CD14-positive monocyte (primary cell): ENCODE measurements at regions not wholly inside any gene's neighbourhood (a gene's known extent, or its start where the extent isn't known, plus 50 kb on each side); places are given as distances from the start of the nearest gene placed in this dataset.

ENCODE experiments used
- DNase-seq, 3 donors: peaks; one replicate each; pipeline ENCODE4 v3.0.0-alpha.2; 2011 to 2022
- H2AFZ ChIP-seq: 2 replicates; pipeline ENCODE4 v1.6.0; 2012; ENCODE audit warnings: mild to moderate bottlenecking, low read depth, low read length, inconsistent platforms; ENCODE audit not compliant: insufficient read depth, poor library complexity, severe bottlenecking
- H3K27ac ChIP-seq, 2 donors: 1 replicate in 1 of 2; 2 replicates in 1 of 2; pipeline ENCODE4 v1.5.1; 2012 to 2013; ENCODE audit warnings: low read length in 2 of 2, control low read depth in 1 of 2, inconsistent platforms in 1 of 2, low read depth in 1 of 2, mild to moderate bottlenecking in 1 of 2
- H3K27me3 ChIP-seq, 2 donors: one replicate each; pipeline versions ENCODE4 v1.6.0 to v1.6.1; 2011 to 2013; ENCODE audit warnings: low read length in 2 of 2; ENCODE audit not compliant: control insufficient read depth in 2 of 2, insufficient read depth in 2 of 2
- H3K36me3 ChIP-seq, 2 donors: replicated peaks in 1 of 2; 1 replicate in 1 of 2; 2 replicates in 1 of 2; pipeline versions ENCODE4 v1.5.1 to v1.6.1; 2012 to 2013; ENCODE audit warnings: low read length in 2 of 2, control low read depth in 1 of 2, inconsistent platforms in 1 of 2, mild to moderate bottlenecking in 1 of 2; ENCODE audit not compliant: insufficient read depth in 2 of 2, control insufficient read depth in 1 of 2
- H3K4me1 ChIP-seq, 2 donors: 1 replicate in 1 of 2; 2 replicates in 1 of 2; pipeline versions ENCODE4 v1.5.1 to v1.6.1; 2012 to 2013; ENCODE audit warnings: low read length in 2 of 2, control low read depth in 1 of 2, inconsistent platforms in 1 of 2, mild to moderate bottlenecking in 1 of 2, moderate library complexity in 1 of 2; ENCODE audit not compliant: insufficient read depth in 2 of 2, control insufficient read depth in 1 of 2
- H3K4me2 ChIP-seq: replicated peaks from 2 replicates; pipeline ENCODE3; 2012; ENCODE audit warnings: low read length, moderate library complexity, mild to moderate bottlenecking; ENCODE audit not compliant: poor library complexity, severe bottlenecking; ENCODE audit errors: extremely low read depth
- H3K4me3 ChIP-seq, 3 experiments: fragments of 200-600 bp in 1 of 3; sonication (generic) in 1 of 3; replicated peaks in 1 of 3; 1 replicate in 2 of 3; 2 replicates in 1 of 3; pipeline ENCODE4 v1.5.1; 2011 to 2013; ENCODE audit warnings: low read length in 3 of 3, mild to moderate bottlenecking in 3 of 3, control low read depth in 2 of 3, low read depth in 2 of 3, inconsistent platforms in 1 of 3, moderate library complexity in 1 of 3
- H3K79me2 ChIP-seq: 2 replicates; pipeline ENCODE4 v1.6.0; 2012; ENCODE audit warnings: mild to moderate bottlenecking, control low read depth, inconsistent platforms, low read length, moderate library complexity; ENCODE audit not compliant: insufficient read depth
- H3K9ac ChIP-seq: 2 replicates; pipeline ENCODE4 v1.6.0; 2017; ENCODE audit warnings: low read length, mild to moderate bottlenecking; ENCODE audit not compliant: insufficient read depth, poor library complexity, severe bottlenecking
- H3K9me3 ChIP-seq, 2 donors: replicated peaks in 1 of 2; 1 replicate in 1 of 2; 2 replicates in 1 of 2; pipeline versions ENCODE4 v1.5.1 to v1.6.1; 2012 to 2013; ENCODE audit warnings: low read length in 2 of 2, control low read depth in 1 of 2; ENCODE audit not compliant: control insufficient read depth in 1 of 2, insufficient read depth in 1 of 2
- H4K20me1 ChIP-seq: 2 replicates; pipeline ENCODE4 v1.6.0; 2012; ENCODE audit warnings: mild to moderate bottlenecking, low read length, control low read depth, moderate library complexity; ENCODE audit not compliant: insufficient read depth
- H3K27ac Mint-ChIP-seq, 7 donors: one replicate each; pipeline ENCODE4 v1.8.0; 2020; ENCODE audit warnings: mild to moderate bottlenecking in 7 of 7, mixed read lengths in 7 of 7, moderate library complexity in 6 of 7, inconsistent platforms in 2 of 7
- H3K27me3 Mint-ChIP-seq, 3 donors: one replicate each; pipeline ENCODE4 v1.8.0; 2021 to 2022; ENCODE audit warnings: low read depth in 3 of 3, mild to moderate bottlenecking in 3 of 3, mixed read lengths in 3 of 3, moderate library complexity in 3 of 3, inconsistent platforms in 1 of 3
- H3K36me3 Mint-ChIP-seq, 2 donors: one replicate each; pipeline ENCODE4 v1.8.0; 2020; ENCODE audit warnings: mixed read lengths in 2 of 2, inconsistent platforms in 1 of 2, mild to moderate bottlenecking in 1 of 2
- H3K4me1 Mint-ChIP-seq: one replicate; pipeline ENCODE4 v1.8.0; 2020; ENCODE audit warnings: mild to moderate bottlenecking, mixed read lengths
- H3K4me3 Mint-ChIP-seq, 2 donors: one replicate each; pipeline ENCODE4 v1.8.0; 2020; ENCODE audit warnings: mild to moderate bottlenecking in 2 of 2, mixed read lengths in 2 of 2, moderate library complexity in 1 of 2
- H3K9me3 Mint-ChIP-seq, 7 donors: one replicate each; pipeline ENCODE4 v1.8.0; 2020 to 2022; ENCODE audit warnings: mixed read lengths in 7 of 7, mild to moderate bottlenecking in 6 of 7, moderate library complexity in 6 of 7, inconsistent platforms in 2 of 7
- CTCF ChIP-seq: fragments of 200-600 bp; IDR thresholded peaks from one replicate; pipeline ENCODE4 v1.8.0; 2022; ENCODE audit warnings: antibody characterized with exemption, mild to moderate bottlenecking
- WGBS: methylation state at CpG from one replicate; pipeline ENCODE4 v1.1.5; 2013; ENCODE audit warnings: missing lambda C conversion rate; ENCODE audit not compliant: insufficient coverage; 5-methylcytosine and 5-hydroxymethylcytosine counted together
- intact Hi-C, 2 donors: fragments of 100-400 bp; cut with micrococcal nuclease; formaldehyde crosslinking; loops; one replicate each; pipeline versions ENCODE4 v1.15.0 to v1.15.1; 2023

- H3K4me1 Mint-ChIP-seq: peaks cover 28% of the 10 kb centered on the region
- peaks cover 2 to 4% (median 3%) of the 10 kb centered on the region in 3 donors for H3K27me3 Mint-ChIP-seq
- Histone ChIP-seq H3K4me3 (no peak overlapping the region), H3K27me3 (no peaks in the 10 kb centered on the region), H2AFZ (no peak overlapping the region), H3K79me2 (no peaks in the 10 kb centered on the region), H3K4me1 (peaks cover 19 to 27% of the 10 kb centered on the region in 2 donors), H3K9ac (no peak overlapping the region), H3K27ac (no peak overlapping the region), H3K36me3 (no peaks in the 10 kb centered on the region), H3K9me3 (peaks cover 0 to 2% of the 10 kb centered on the region in 2 donors), H3K4me2 (no peak overlapping the region), H4K20me1 (no peaks in the 10 kb centered on the region)
- H3K4me3 Mint-ChIP-seq: no peak overlapping the region
- no peaks in the 10 kb centered on the region for H3K36me3 Mint-ChIP-seq
- no peak for TF ChIP-seq CTCF
- H3K27ac Mint-ChIP-seq: peak overlapping the region in 1 of 7 donors; percentile 15
- no peak for DNase-seq
- intact Hi-C loops: no loop called here
- peaks cover 0 to 7% (median 0%) of the 10 kb centered on the region in 7 donors for H3K9me3 Mint-ChIP-seq
Observed at GRCh38 chr4:38232741-38233140, 272.5 kb downstream of the PTTG2 start.

GRCh38 chr4:38233727-38234480 lies 273.7 kb downstream of the PTTG2 start:
- peak; percentile 46 to 72 (median 56) for DNase-seq
- Histone ChIP-seq H3K4me1 (peaks cover 19 to 27% of the 10 kb centered on the region in 2 donors), H3K4me3 (no peak overlapping the region), H3K4me2 (peak overlapping the region; percentile 38), H3K9ac (no peak overlapping the region), H3K36me3 (no peaks in the 10 kb centered on the region), H3K9me3 (peaks cover 0 to 2% of the 10 kb centered on the region in 2 donors), H3K27me3 (no peaks in the 10 kb centered on the region), H3K79me2 (no peaks in the 10 kb centered on the region), H4K20me1 (no peaks in the 10 kb centered on the region), H2AFZ (no peak overlapping the region), H3K27ac (peak overlapping the region; percentile 39 to 64)
- intact Hi-C loops: no loop called here
- WGBS: no CpG with 5 or more reads among the region's 6 CpGs
- no peak for TF ChIP-seq CTCF
- Mint-ChIP-seq H3K36me3 (no peaks in the 10 kb centered on the region), H3K27me3 (peaks cover 0 to 4% (median 3%) of the 10 kb centered on the region in 3 donors), H3K4me1 (peaks cover 28% of the 10 kb centered on the region), H3K9me3 (peaks cover 0 to 7% (median 0%) of the 10 kb centered on the region in 7 donors), H3K4me3 (peak overlapping the region in 1 of 2 donors; percentile 69), H3K27ac (peak overlapping the region; percentile 61 to 95 (median 77))
